Calu3 (cell line): ENCODE measurements at regions not wholly inside any gene's neighbourhood (a gene's known extent, or its start where the extent isn't known, plus 50 kb on each side); places are given as distances from the start of the nearest gene placed in this dataset.

ENCODE experiments used
- BruUV-seq: library from RNA; stranded (reverse); fragments of 400-500 nt; replicated peaks from 2 replicates; lab custom pipeline; 2021; lab: Mats Ljungman, UMichigan
- CTCF ChIA-PET: fragments of 300-600 bp; sonication (Branson Sonifier 250); formaldehyde crosslinking; loops from one replicate; lab custom pipeline; 2022; ENCODE audit warnings: antibody characterized with exemption; lab: Charles Lee
- DNase-seq: peaks from one replicate; pipeline ENCODE4 v3.0.0; 2022
- H3K27ac Mint-ChIP-seq: one replicate; pipeline ENCODE4 v1.8.0; 2022; ENCODE audit warnings: mixed read lengths; ENCODE audit not compliant: unreplicated experiment
- H3K27me3 Mint-ChIP-seq: one replicate; pipeline ENCODE4 v1.8.0; 2022; ENCODE audit warnings: mixed read lengths; ENCODE audit not compliant: unreplicated experiment
- H3K36me3 Mint-ChIP-seq: one replicate; pipeline ENCODE4 v1.8.0; 2022; ENCODE audit warnings: mild to moderate bottlenecking, moderate library complexity, mixed read lengths; ENCODE audit not compliant: insufficient read depth, unreplicated experiment
- H3K4me1 Mint-ChIP-seq: one replicate; pipeline ENCODE4 v1.8.0; 2022; ENCODE audit warnings: mild to moderate bottlenecking, low read depth, mixed read lengths; ENCODE audit not compliant: unreplicated experiment
- H3K4me3 Mint-ChIP-seq: one replicate; pipeline ENCODE4 v1.8.0; 2022; ENCODE audit warnings: mild to moderate bottlenecking, low read depth, moderate library complexity, mixed read lengths; ENCODE audit not compliant: unreplicated experiment
- H3K9me3 Mint-ChIP-seq: one replicate; pipeline ENCODE4 v1.8.0; 2022; ENCODE audit warnings: low read depth, mixed read lengths; ENCODE audit not compliant: unreplicated experiment
- intact Hi-C: fragments of 100-400 bp; cut with micrococcal nuclease; formaldehyde crosslinking; loops from one replicate; pipeline ENCODE4 v1.10.0; 2022; ENCODE audit not compliant: unreplicated experiment
- TF ChIP-seq, protein P1 (sequence below): fragments of 200-600 bp; IDR thresholded peaks from one replicate; pipeline ENCODE4 v1.8.0; 2022; ENCODE audit warnings: antibody characterized with exemption; ENCODE audit not compliant: unreplicated experiment

- CTCF ChIA-PET = no interaction called here
These were observed 252.5 kb downstream of the DEPDC1B start for GRCh38 chr5:60447488-60447920.

GRCh38 chr5:60446917-60447316 is 253.0 kb downstream of the DEPDC1B start:
- intact Hi-C loops = no loop called here
- H3K9me3 Mint-ChIP-seq = no peaks in the 10 kb centered on the region

More at GRCh38 chr5:60447488-60447920, 252.5 kb downstream of the DEPDC1B start:
- intact Hi-C loops = no loop called here
- H3K4me1 Mint-ChIP-seq = no peaks in the 10 kb centered on the region
- H3K4me3 Mint-ChIP-seq = no peak overlapping the region
- no TSS peak for BruUV-seq
- TF ChIP-seq, protein P1, sequence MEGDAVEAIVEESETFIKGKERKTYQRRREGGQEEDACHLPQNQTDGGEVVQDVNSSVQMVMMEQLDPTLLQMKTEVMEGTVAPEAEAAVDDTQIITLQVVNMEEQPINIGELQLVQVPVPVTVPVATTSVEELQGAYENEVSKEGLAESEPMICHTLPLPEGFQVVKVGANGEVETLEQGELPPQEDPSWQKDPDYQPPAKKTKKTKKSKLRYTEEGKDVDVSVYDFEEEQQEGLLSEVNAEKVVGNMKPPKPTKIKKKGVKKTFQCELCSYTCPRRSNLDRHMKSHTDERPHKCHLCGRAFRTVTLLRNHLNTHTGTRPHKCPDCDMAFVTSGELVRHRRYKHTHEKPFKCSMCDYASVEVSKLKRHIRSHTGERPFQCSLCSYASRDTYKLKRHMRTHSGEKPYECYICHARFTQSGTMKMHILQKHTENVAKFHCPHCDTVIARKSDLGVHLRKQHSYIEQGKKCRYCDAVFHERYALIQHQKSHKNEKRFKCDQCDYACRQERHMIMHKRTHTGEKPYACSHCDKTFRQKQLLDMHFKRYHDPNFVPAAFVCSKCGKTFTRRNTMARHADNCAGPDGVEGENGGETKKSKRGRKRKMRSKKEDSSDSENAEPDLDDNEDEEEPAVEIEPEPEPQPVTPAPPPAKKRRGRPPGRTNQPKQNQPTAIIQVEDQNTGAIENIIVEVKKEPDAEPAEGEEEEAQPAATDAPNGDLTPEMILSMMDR = no peak
- no peaks in the 10 kb centered on the region for H3K9me3 Mint-ChIP-seq
- peaks cover 9% of the 10 kb centered on the region for H3K27me3 Mint-ChIP-seq
- DNase-seq = no peak
- H3K27ac Mint-ChIP-seq = no peak overlapping the region
- H3K36me3 Mint-ChIP-seq = no peaks in the 10 kb centered on the region

DNA sequence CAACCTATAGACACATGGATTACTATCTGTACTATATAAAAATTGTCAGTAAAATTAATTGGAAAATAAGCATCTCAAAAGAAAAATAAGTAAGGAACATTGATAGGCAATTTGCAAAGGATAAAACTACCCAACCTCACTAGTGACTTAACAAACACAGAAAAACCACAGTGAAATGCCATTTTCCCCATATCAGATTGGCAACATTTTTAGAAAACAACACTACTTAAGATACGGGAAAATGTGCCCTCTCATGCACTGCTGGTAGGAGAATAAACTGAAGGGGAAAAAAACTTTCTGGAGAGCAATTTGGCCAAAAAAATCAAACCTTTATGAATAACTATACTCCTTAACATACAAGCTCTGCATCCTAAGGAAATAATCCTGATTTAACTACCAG is 254.0 kb downstream of the DEPDC1B start:
- intact Hi-C loops = no loop called here
- H3K36me3 Mint-ChIP-seq = no peaks in the 10 kb centered on the region

More at GRCh38 chr5:60446917-60447316, 253.0 kb downstream of the DEPDC1B start:
- CTCF ChIA-PET = no interaction called here
- no peaks in the 10 kb centered on the region for H3K36me3 Mint-ChIP-seq
- no peak overlapping the region for H3K27ac Mint-ChIP-seq
- TF ChIP-seq, protein P1 = no peak
- H3K27me3 Mint-ChIP-seq = peaks cover 9% of the 10 kb centered on the region
- H3K4me1 Mint-ChIP-seq = no peaks in the 10 kb centered on the region
- DNase-seq = no peak
- no TSS peak for BruUV-seq
- H3K4me3 Mint-ChIP-seq = no peak overlapping the region

DNA sequence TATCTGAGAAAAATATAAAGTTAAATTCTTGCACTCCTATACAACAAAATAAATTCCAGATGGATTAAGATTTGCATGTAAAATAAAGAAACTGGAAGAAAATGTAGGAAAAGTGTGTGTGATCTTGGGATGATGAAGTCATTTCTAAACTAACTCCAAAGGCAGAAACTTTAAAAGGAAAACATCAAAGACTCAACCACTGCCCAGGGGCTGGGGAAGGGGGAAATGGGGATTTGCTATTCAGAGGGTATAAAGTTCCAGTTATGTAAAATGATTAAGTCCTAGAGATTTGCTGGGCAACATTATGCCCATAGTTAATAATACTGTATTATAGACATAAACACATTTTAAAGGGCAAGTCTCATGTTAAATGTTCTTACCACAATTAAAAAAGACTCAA is 254.5 kb downstream of the DEPDC1B start:
- Mint-ChIP-seq H3K4me3 (no peak overlapping the region), H3K27me3 (peaks cover 10% of the 10 kb centered on the region), H3K36me3 (no peaks in the 10 kb centered on the region), H3K4me1 (no peaks in the 10 kb centered on the region), H3K9me3 (no peaks in the 10 kb centered on the region), H3K27ac (no peak overlapping the region)
- no peak for DNase-seq
- BruUV-seq = no TSS peak
- intact Hi-C loops = no loop called here
- TF ChIP-seq, protein P1 = no peak
- CTCF ChIA-PET = no interaction called here

More for the DNA sequence above, 254.0 kb downstream of the DEPDC1B start:
- no peak overlapping the region for H3K4me3 Mint-ChIP-seq
- peaks cover 9% of the 10 kb centered on the region for H3K27me3 Mint-ChIP-seq
- CTCF ChIA-PET = no interaction called here
- TF ChIP-seq, protein P1 = no peak
- no peak for DNase-seq
- no peak overlapping the region for H3K27ac Mint-ChIP-seq
- H3K4me1 Mint-ChIP-seq = no peaks in the 10 kb centered on the region
- no peaks in the 10 kb centered on the region for H3K9me3 Mint-ChIP-seq
- no TSS peak for BruUV-seq
